Common myeloid progenitor, CD34-positive (primary cell): ENCODE measurements at regions not wholly inside any gene's neighbourhood (a gene's known extent, or its start where the extent isn't known, plus 50 kb on each side); places are given as distances from the start of the nearest gene placed in this dataset.

Experiments
- CTCF ChIA-PET: fragments of 350-600 bp; sonication (Branson Sonifier 250); formaldehyde crosslinking; loops from one replicate; lab custom pipeline; 2021; ENCODE audit warnings: antibody characterized with exemption; lab: Charles Lee
- POLR2A ChIA-PET: fragments of 350-600 bp; sonication (Branson Sonifier 250); formaldehyde crosslinking; loops from one replicate; lab custom pipeline; 2021; ENCODE audit warnings: antibody characterized with exemption; lab: Charles Lee
- DNase-seq, 3 donors: peaks; one replicate each; pipeline versions ENCODE4 v3.0.0 to v3.0.0-alpha.2; 2013
- H3K27ac ChIP-seq, 2 experiments: 1 replicate in 1 of 2; 2 replicates in 1 of 2; pipeline ENCODE4 v1.7.0; 2013; ENCODE audit warnings: inconsistent platforms in 2 of 2, low read length in 2 of 2, mild to moderate bottlenecking in 2 of 2, low read depth in 1 of 2, moderate library complexity in 1 of 2; ENCODE audit not compliant: severe bottlenecking in 2 of 2, insufficient read depth in 1 of 2, poor library complexity in 1 of 2
- H3K27me3 ChIP-seq, 5 experiments: replicated peaks in 2 of 5; 1 replicate in 3 of 5; 2 replicates in 2 of 5; pipeline versions ENCODE4 v1.6.1 to v1.7.0; 2013; ENCODE audit warnings: low read length in 4 of 5, mild to moderate bottlenecking in 2 of 5, moderate library complexity in 2 of 5, inconsistent platforms in 1 of 5; ENCODE audit not compliant: insufficient read depth in 5 of 5, control insufficient read depth in 4 of 5
- H3K36me3 ChIP-seq, 4 experiments: 1 replicate in 2 of 4; 2 replicates in 2 of 4; pipeline versions ENCODE4 v1.6.1 to v1.7.0; 2013; ENCODE audit warnings: low read length in 3 of 4, control low read depth in 1 of 4, mild to moderate bottlenecking in 1 of 4; ENCODE audit not compliant: control insufficient read depth in 4 of 4, insufficient read depth in 4 of 4
- H3K4me1 ChIP-seq, 4 experiments: 1 replicate in 3 of 4; 2 replicates in 1 of 4; pipeline versions ENCODE4 v1.6.1 to v1.7.1; 2013; ENCODE audit warnings: low read length in 3 of 4, mild to moderate bottlenecking in 3 of 4, control low read depth in 1 of 4, inconsistent platforms in 1 of 4, moderate library complexity in 1 of 4; ENCODE audit not compliant: control insufficient read depth in 4 of 4, insufficient read depth in 4 of 4; ENCODE audit errors: control extremely low read depth in 1 of 4
- H3K4me3 ChIP-seq, 7 experiments: 1 replicate in 4 of 7; 2 replicates in 3 of 7; pipeline versions ENCODE4 v1.5.1 to v1.7.0; 2013; ENCODE audit warnings: mild to moderate bottlenecking in 7 of 7, low read length in 6 of 7, moderate library complexity in 6 of 7, inconsistent platforms in 2 of 7, low read depth in 2 of 7, control low read depth in 1 of 7; ENCODE audit not compliant: insufficient read depth in 4 of 7, control insufficient read depth in 1 of 7; ENCODE audit errors: extremely low read depth in 1 of 7
- H3K9me3 ChIP-seq, 5 experiments: 1 replicate in 4 of 5; 2 replicates in 1 of 5; pipeline versions ENCODE4 v1.6.1 to v1.7.1; 2013; ENCODE audit warnings: low read length in 4 of 5, mild to moderate bottlenecking in 2 of 5, inconsistent platforms in 1 of 5, low read depth in 1 of 5, moderate library complexity in 1 of 5; ENCODE audit not compliant: control insufficient read depth in 4 of 5, insufficient read depth in 2 of 5; ENCODE audit errors: control extremely low read depth in 1 of 5
- WGBS: methylation state at CpG from one replicate; pipeline ENCODE4 v1.1.5; 2013; ENCODE audit not compliant: insufficient coverage; 5-methylcytosine and 5-hydroxymethylcytosine counted together

DNA sequence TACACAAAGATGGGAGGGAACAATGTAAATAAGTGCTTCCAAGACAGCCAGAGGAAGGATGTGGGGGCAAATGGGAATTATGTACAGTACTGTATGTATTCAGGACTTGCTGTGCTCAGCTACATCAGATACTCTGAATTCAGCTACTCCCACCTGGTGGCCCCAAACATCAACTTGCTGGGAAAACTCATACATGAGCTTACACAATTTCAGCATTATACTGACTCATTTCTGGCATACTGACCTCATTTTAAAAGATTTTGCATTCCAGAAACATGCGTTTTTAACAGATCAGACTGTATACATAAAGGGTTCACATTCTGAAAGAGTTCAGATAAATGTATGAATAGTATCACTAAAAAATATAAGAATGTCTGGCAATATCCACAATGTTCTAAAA lies 59.7 kb downstream of the GPX5 start:
- H3K27me3 ChIP-seq, result peaks cover 32 to 66% (median 37%) of the 10 kb centered on the region in 5 experiments
- ChIA-PET POLR2A (no interaction called here), CTCF (interaction anchor here (0.9 to 1.4 kb wide), 3 partner anchors 8 to 24 kb away, joined by 3 read pairs; no protein-coding TSS in a partner anchor)
- H3K4me1 ChIP-seq, result peaks cover 2 to 16% (median 10%) of the 10 kb centered on the region in 4 experiments
- no peaks in the 10 kb centered on the region for H3K36me3 ChIP-seq
- DNase-seq, result no peak
- no peak overlapping the region for H3K27ac ChIP-seq
- H3K9me3 ChIP-seq, result peaks cover 0 to 19% (median 3%) of the 10 kb centered on the region in 5 experiments
- WGBS, result no CpG with 5 or more reads among the region's 1 CpG
- H3K4me3 ChIP-seq, result no peak overlapping the region

- Histone ChIP-seq H3K27me3 (peaks cover 32 to 76% (median 46%) of the 10 kb centered on the region in 5 experiments), H3K36me3 (no peaks in the 10 kb centered on the region), H3K27ac (no peak overlapping the region), H3K4me1 (peaks cover 2 to 16% (median 10%) of the 10 kb centered on the region in 4 experiments), H3K4me3 (peak overlapping the region in 3 of 7 experiments; percentile 66 to 74 (median 67)), H3K9me3 (peaks cover 0 to 19% (median 3%) of the 10 kb centered on the region in 5 experiments)
- no peak for DNase-seq
- ChIA-PET CTCF (interaction anchor here (1.1 to 1.4 kb wide), 2 partner anchors 18 to 23 kb away, joined by 3 read pairs; no protein-coding TSS in a partner anchor), POLR2A (no interaction called here)
- 95% methylated on average over 6 of the region's 7 CpGs for WGBS
Measured at GRCh38 chr6:28586324-28586723, 60.6 kb downstream of the GPX5 start.

- peak in 2 of 3 donors; percentile 46 to 63 for DNase-seq
- H3K36me3 ChIP-seq, result no peaks in the 10 kb centered on the region
- POLR2A ChIA-PET, result no interaction called here
- under 1% methylated on average over 38 of the region's 42 CpGs for WGBS
- H3K9me3 ChIP-seq, result peaks cover 0 to 19% (median 3%) of the 10 kb centered on the region in 5 experiments
- H3K27me3 ChIP-seq, result peaks cover 32 to 78% (median 52%) of the 10 kb centered on the region in 5 experiments
- no peak overlapping the region for H3K27ac ChIP-seq
- H3K4me1 ChIP-seq, result peaks cover 2 to 16% (median 10%) of the 10 kb centered on the region in 4 experiments
- peak overlapping the region; percentile 4 to 74 (median 60) for H3K4me3 ChIP-seq
- CTCF ChIA-PET, result no interaction called here
Measured at GRCh38 chr6:28586962-28587745, 61.5 kb downstream of the GPX5 start.

DNA sequence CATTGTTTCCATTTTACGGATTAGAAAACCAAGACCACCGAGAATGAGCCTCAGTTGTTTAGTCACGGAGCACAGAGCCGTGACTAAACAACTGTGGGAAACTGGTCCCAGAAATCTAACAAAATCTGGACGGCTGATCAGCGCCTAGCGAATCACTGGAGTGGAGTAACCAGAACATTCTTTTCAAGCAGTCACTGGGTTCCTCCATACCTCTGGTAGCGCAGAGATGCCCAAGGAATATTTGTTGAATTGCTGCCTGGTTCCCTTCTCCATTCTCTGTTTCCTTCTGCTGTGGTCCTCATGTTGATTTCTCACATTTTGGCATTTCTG lies 62.0 kb downstream of the GPX5 start:
- Histone ChIP-seq H3K27ac (no peak overlapping the region), H3K36me3 (no peaks in the 10 kb centered on the region), H3K4me1 (peaks cover 2 to 16% (median 10%) of the 10 kb centered on the region in 4 experiments), H3K27me3 (peaks cover 32 to 83% (median 53%) of the 10 kb centered on the region in 5 experiments), H3K4me3 (peak overlapping the region in 3 of 7 experiments; percentile 49 to 74 (median 66)), H3K9me3 (peaks cover 0 to 19% (median 3%) of the 10 kb centered on the region in 5 experiments)
- POLR2A ChIA-PET, result no interaction called here
- no peak for DNase-seq
- CTCF ChIA-PET, result no interaction called here
- 11% methylated on average over 7 of the region's 8 CpGs for WGBS

- WGBS, result 85% methylated on average over 3 of the region's 3 CpGs
- H3K4me1 ChIP-seq, result peaks cover 2 to 16% (median 10%) of the 10 kb centered on the region in 4 experiments
- no peak for DNase-seq
- peaks cover 32 to 90% (median 53%) of the 10 kb centered on the region in 5 experiments for H3K27me3 ChIP-seq
- ChIA-PET CTCF (no interaction called here), POLR2A (no interaction called here)
- no peak overlapping the region for H3K4me3 ChIP-seq
- H3K36me3 ChIP-seq, result no peaks in the 10 kb centered on the region
- H3K9me3 ChIP-seq, result peaks cover 0 to 19% (median 3%) of the 10 kb centered on the region in 5 experiments
- H3K27ac ChIP-seq, result no peak overlapping the region
Measured at GRCh38 chr6:28588666-28589065, 63.0 kb downstream of the GPX5 start.

GRCh38 chr6:28589234-28589956 lies 63.7 kb downstream of the GPX5 start:
- ChIA-PET CTCF (no interaction called here), POLR2A (no interaction called here)
- H3K27me3 ChIP-seq, result peaks cover 31 to 93% (median 53%) of the 10 kb centered on the region in 5 experiments
- DNase-seq, result peak; percentile 59 to 85 (median 78)
- no peaks in the 10 kb centered on the region for H3K36me3 ChIP-seq
- H3K27ac ChIP-seq, result no peak overlapping the region
- peaks cover 0 to 19% (median 3%) of the 10 kb centered on the region in 5 experiments for H3K9me3 ChIP-seq
- 0% methylated on average over 20 of the region's 34 CpGs for WGBS
- peaks cover 2 to 16% (median 10%) of the 10 kb centered on the region in 4 experiments for H3K4me1 ChIP-seq
- H3K4me3 ChIP-seq, result peak overlapping the region in 1 of 7 experiments; percentile 4
